ENCODE measurements at regions not wholly inside any gene's neighbourhood (a gene's known extent, or its start where the extent isn't known, plus 50 kb on each side); places are given as distances from the start of the nearest gene placed in this dataset.

- no peak for DNase-seq (ENCODE audit: extremely low spot score)
- no peak for TF ChIP-seq CTCF (IDR thresholded peaks at IDR 0.05; ENCODE audit: control extremely low read depth, extremely low read depth, low read depth, missing control alignments)
- ChIA-PET POLR2A (no interaction called here), CTCF (interaction anchor here (1.7 to 5.3 kb wide), 2 partner anchors 11 to 13 kb away, joined by 5 to 42 read pairs; no protein-coding TSS in a partner anchor)
Measured at GRCh38 chr18:34648269-34648985, 61.7 kb upstream of the DTNA start.

- TF ChIP-seq CTCF (IDR thresholded peaks at IDR 0.05; ENCODE audit: control extremely low read depth, extremely low read depth, low read depth, missing control alignments) = no peak
- DNase-seq (ENCODE audit: extremely low spot score) = no peak
- CTCF ChIA-PET = interaction anchor here (1.7 kb wide), 1 partner anchor 10 kb away, joined by 5 read pairs; no protein-coding TSS in a partner anchor
- POLR2A ChIA-PET = no interaction called here
Measured at GRCh38 chr18:34649080-34649479, 61.0 kb upstream of the DTNA start.

- POLR2A ChIA-PET = no interaction called here
- CTCF ChIA-PET = interaction anchor here (1.0 to 4.5 kb wide), 4 partner anchors 9 to 12 kb away, joined by 4 to 42 read pairs (median 6); no protein-coding TSS in a partner anchor
Measured at GRCh38 chr18:34650121-34650545, 60.0 kb upstream of the DTNA start.

GRCh38 chr18:34651586-34652369 lies 58.3 kb upstream of the DTNA start:
- TF ChIP-seq CTCF (IDR thresholded peaks at IDR 0.05; ENCODE audit: control extremely low read depth, extremely low read depth, low read depth, missing control alignments) = no peak
- ChIA-PET CTCF (interaction anchor here (1.2 to 4.5 kb wide), 4 partner anchors 8 to 19 kb away, joined by 4 to 42 read pairs (median 4); no protein-coding TSS in a partner anchor), POLR2A (no interaction called here)
- no peak for DNase-seq (ENCODE audit: extremely low spot score)

More at GRCh38 chr18:34650121-34650545, 60.0 kb upstream of the DTNA start:
- DNase-seq (ENCODE audit: extremely low spot score) = no peak
- TF ChIP-seq CTCF (IDR thresholded peaks at IDR 0.05; ENCODE audit: control extremely low read depth, extremely low read depth, low read depth, missing control alignments) = no peak

- DNase-seq (ENCODE audit: extremely low spot score) = no peak
- POLR2A ChIA-PET = no interaction called here
- no peak for TF ChIP-seq CTCF (IDR thresholded peaks at IDR 0.05; ENCODE audit: control extremely low read depth, extremely low read depth, low read depth, missing control alignments)
- CTCF ChIA-PET = interaction anchor here (0.9 kb wide), 1 partner anchor 11 kb away, joined by 4 read pairs; no protein-coding TSS in a partner anchor
Measured at GRCh38 chr18:34655131-34655530, 55.0 kb upstream of the DTNA start.

GRCh38 chr18:34657860-34658500 lies 52.1 kb upstream of the DTNA start:
- ChIA-PET POLR2A (no interaction called here), CTCF (interaction anchor here (2.0 kb wide), 1 partner anchor 9 kb away, joined by 5 read pairs; no protein-coding TSS in a partner anchor)
- no peak for TF ChIP-seq CTCF (IDR thresholded peaks at IDR 0.05; ENCODE audit: control extremely low read depth, extremely low read depth, low read depth, missing control alignments)
- DNase-seq (ENCODE audit: extremely low spot score) = no peak

All from GM10248 (cell line).